CD14-positive monocyte (primary cell): ENCODE measurements at regions not wholly inside any gene's neighbourhood (a gene's known extent, or its start where the extent isn't known, plus 50 kb on each side); places are given as distances from the start of the nearest gene placed in this dataset.

ENCODE experiments used
- DNase-seq, 3 donors: peaks; one replicate each; pipeline ENCODE4 v3.0.0-alpha.2; 2011 to 2022
- H2AFZ ChIP-seq: 2 replicates; pipeline ENCODE4 v1.6.0; 2012; ENCODE audit warnings: mild to moderate bottlenecking, low read depth, low read length, inconsistent platforms; ENCODE audit not compliant: insufficient read depth, poor library complexity, severe bottlenecking
- H3K27ac ChIP-seq, 2 donors: 1 replicate in 1 of 2; 2 replicates in 1 of 2; pipeline ENCODE4 v1.5.1; 2012 to 2013; ENCODE audit warnings: low read length in 2 of 2, control low read depth in 1 of 2, inconsistent platforms in 1 of 2, low read depth in 1 of 2, mild to moderate bottlenecking in 1 of 2
- H3K27me3 ChIP-seq, 2 donors: one replicate each; pipeline versions ENCODE4 v1.6.0 to v1.6.1; 2011 to 2013; ENCODE audit warnings: low read length in 2 of 2; ENCODE audit not compliant: control insufficient read depth in 2 of 2, insufficient read depth in 2 of 2
- H3K36me3 ChIP-seq, 2 donors: replicated peaks in 1 of 2; 1 replicate in 1 of 2; 2 replicates in 1 of 2; pipeline versions ENCODE4 v1.5.1 to v1.6.1; 2012 to 2013; ENCODE audit warnings: low read length in 2 of 2, control low read depth in 1 of 2, inconsistent platforms in 1 of 2, mild to moderate bottlenecking in 1 of 2; ENCODE audit not compliant: insufficient read depth in 2 of 2, control insufficient read depth in 1 of 2
- H3K4me1 ChIP-seq, 2 donors: 1 replicate in 1 of 2; 2 replicates in 1 of 2; pipeline versions ENCODE4 v1.5.1 to v1.6.1; 2012 to 2013; ENCODE audit warnings: low read length in 2 of 2, control low read depth in 1 of 2, inconsistent platforms in 1 of 2, mild to moderate bottlenecking in 1 of 2, moderate library complexity in 1 of 2; ENCODE audit not compliant: insufficient read depth in 2 of 2, control insufficient read depth in 1 of 2
- H3K4me2 ChIP-seq: replicated peaks from 2 replicates; pipeline ENCODE3; 2012; ENCODE audit warnings: low read length, moderate library complexity, mild to moderate bottlenecking; ENCODE audit not compliant: poor library complexity, severe bottlenecking; ENCODE audit errors: extremely low read depth
- H3K4me3 ChIP-seq, 3 experiments: fragments of 200-600 bp in 1 of 3; sonication (generic) in 1 of 3; replicated peaks in 1 of 3; 1 replicate in 2 of 3; 2 replicates in 1 of 3; pipeline ENCODE4 v1.5.1; 2011 to 2013; ENCODE audit warnings: low read length in 3 of 3, mild to moderate bottlenecking in 3 of 3, control low read depth in 2 of 3, low read depth in 2 of 3, inconsistent platforms in 1 of 3, moderate library complexity in 1 of 3
- H3K79me2 ChIP-seq: 2 replicates; pipeline ENCODE4 v1.6.0; 2012; ENCODE audit warnings: mild to moderate bottlenecking, control low read depth, inconsistent platforms, low read length, moderate library complexity; ENCODE audit not compliant: insufficient read depth
- H3K9ac ChIP-seq: 2 replicates; pipeline ENCODE4 v1.6.0; 2017; ENCODE audit warnings: low read length, mild to moderate bottlenecking; ENCODE audit not compliant: insufficient read depth, poor library complexity, severe bottlenecking
- H3K9me3 ChIP-seq, 2 donors: replicated peaks in 1 of 2; 1 replicate in 1 of 2; 2 replicates in 1 of 2; pipeline versions ENCODE4 v1.5.1 to v1.6.1; 2012 to 2013; ENCODE audit warnings: low read length in 2 of 2, control low read depth in 1 of 2; ENCODE audit not compliant: control insufficient read depth in 1 of 2, insufficient read depth in 1 of 2
- H4K20me1 ChIP-seq: 2 replicates; pipeline ENCODE4 v1.6.0; 2012; ENCODE audit warnings: mild to moderate bottlenecking, low read length, control low read depth, moderate library complexity; ENCODE audit not compliant: insufficient read depth
- H3K27ac Mint-ChIP-seq, 7 donors: one replicate each; pipeline ENCODE4 v1.8.0; 2020; ENCODE audit warnings: mild to moderate bottlenecking in 7 of 7, mixed read lengths in 7 of 7, moderate library complexity in 6 of 7, inconsistent platforms in 2 of 7
- H3K27me3 Mint-ChIP-seq, 3 donors: one replicate each; pipeline ENCODE4 v1.8.0; 2021 to 2022; ENCODE audit warnings: low read depth in 3 of 3, mild to moderate bottlenecking in 3 of 3, mixed read lengths in 3 of 3, moderate library complexity in 3 of 3, inconsistent platforms in 1 of 3
- H3K36me3 Mint-ChIP-seq, 2 donors: one replicate each; pipeline ENCODE4 v1.8.0; 2020; ENCODE audit warnings: mixed read lengths in 2 of 2, inconsistent platforms in 1 of 2, mild to moderate bottlenecking in 1 of 2
- H3K4me1 Mint-ChIP-seq: one replicate; pipeline ENCODE4 v1.8.0; 2020; ENCODE audit warnings: mild to moderate bottlenecking, mixed read lengths
- H3K4me3 Mint-ChIP-seq, 2 donors: one replicate each; pipeline ENCODE4 v1.8.0; 2020; ENCODE audit warnings: mild to moderate bottlenecking in 2 of 2, mixed read lengths in 2 of 2, moderate library complexity in 1 of 2
- H3K9me3 Mint-ChIP-seq, 7 donors: one replicate each; pipeline ENCODE4 v1.8.0; 2020 to 2022; ENCODE audit warnings: mixed read lengths in 7 of 7, mild to moderate bottlenecking in 6 of 7, moderate library complexity in 6 of 7, inconsistent platforms in 2 of 7
- CTCF ChIP-seq: fragments of 200-600 bp; IDR thresholded peaks from one replicate; pipeline ENCODE4 v1.8.0; 2022; ENCODE audit warnings: antibody characterized with exemption, mild to moderate bottlenecking
- WGBS: methylation state at CpG from one replicate; pipeline ENCODE4 v1.1.5; 2013; ENCODE audit warnings: missing lambda C conversion rate; ENCODE audit not compliant: insufficient coverage; 5-methylcytosine and 5-hydroxymethylcytosine counted together
- intact Hi-C, 2 donors: fragments of 100-400 bp; cut with micrococcal nuclease; formaldehyde crosslinking; loops; one replicate each; pipeline versions ENCODE4 v1.15.0 to v1.15.1; 2023

- DNase-seq, result no peak
- H3K9me3 Mint-ChIP-seq, result peaks cover 0 to 5% (median 1%) of the 10 kb centered on the region in 7 donors
- Histone ChIP-seq H2AFZ (no peak overlapping the region), H3K27ac (no peak overlapping the region), H3K4me1 (no peaks in the 10 kb centered on the region), H3K9me3 (no peaks in the 10 kb centered on the region), H3K4me2 (no peak overlapping the region), H3K79me2 (no peaks in the 10 kb centered on the region), H3K36me3 (no peaks in the 10 kb centered on the region), H3K4me3 (no peak overlapping the region), H3K9ac (no peak overlapping the region), H3K27me3 (no peaks in the 10 kb centered on the region), H4K20me1 (no peaks in the 10 kb centered on the region)
- intact Hi-C loops, result no loop called here
- WGBS, result 100% methylated on average over 1 of the region's 3 CpGs
- H3K4me1 Mint-ChIP-seq, result no peaks in the 10 kb centered on the region
- TF ChIP-seq CTCF, result no peak
- no peak overlapping the region for H3K27ac Mint-ChIP-seq
- no peaks in the 10 kb centered on the region for H3K36me3 Mint-ChIP-seq
- H3K4me3 Mint-ChIP-seq, result no peak overlapping the region
- H3K27me3 Mint-ChIP-seq, result no peaks in the 10 kb centered on the region
Measured at GRCh38 chr2:198638577-198638976, 819.2 kb downstream of the SATB2 start.

GRCh38 chr2:198630384-198630783, 826.0 kb downstream of the PLCL1 start:
- no peak for DNase-seq
- Histone ChIP-seq H4K20me1 (no peaks in the 10 kb centered on the region), H3K36me3 (no peaks in the 10 kb centered on the region), H3K9ac (no peak overlapping the region), H3K9me3 (no peaks in the 10 kb centered on the region), H3K79me2 (no peaks in the 10 kb centered on the region), H3K4me2 (no peak overlapping the region), H3K4me3 (no peak overlapping the region), H3K27ac (no peak overlapping the region), H3K4me1 (no peaks in the 10 kb centered on the region), H2AFZ (no peak overlapping the region), H3K27me3 (no peaks in the 10 kb centered on the region)
- no peak for TF ChIP-seq CTCF
- H3K4me1 Mint-ChIP-seq, result no peaks in the 10 kb centered on the region
- peaks cover 0 to 4% (median 0%) of the 10 kb centered on the region in 7 donors for H3K9me3 Mint-ChIP-seq
- no peak overlapping the region for H3K27ac Mint-ChIP-seq
- H3K4me3 Mint-ChIP-seq, result no peak overlapping the region
- 71% methylated on average over 1 of the region's 3 CpGs for WGBS
- no peaks in the 10 kb centered on the region for H3K27me3 Mint-ChIP-seq
- no peaks in the 10 kb centered on the region for H3K36me3 Mint-ChIP-seq
- intact Hi-C loops, result no loop called here
